GM12874 (cell line): ENCODE measurements at regions not wholly inside any gene's neighbourhood (a gene's known extent, or its start where the extent isn't known, plus 50 kb on each side); places are given as distances from the start of the nearest gene placed in this dataset.

Source experiments
- TF ChIP-seq, protein P1 (sequence below): IDR thresholded peaks from 2 replicates; pipeline ENCODE4 v1.5.1; 2011; ENCODE audit warnings: low read depth, mild to moderate bottlenecking, control low read depth, low read length, moderate library complexity; ENCODE audit not compliant: insufficient read depth

DNA sequence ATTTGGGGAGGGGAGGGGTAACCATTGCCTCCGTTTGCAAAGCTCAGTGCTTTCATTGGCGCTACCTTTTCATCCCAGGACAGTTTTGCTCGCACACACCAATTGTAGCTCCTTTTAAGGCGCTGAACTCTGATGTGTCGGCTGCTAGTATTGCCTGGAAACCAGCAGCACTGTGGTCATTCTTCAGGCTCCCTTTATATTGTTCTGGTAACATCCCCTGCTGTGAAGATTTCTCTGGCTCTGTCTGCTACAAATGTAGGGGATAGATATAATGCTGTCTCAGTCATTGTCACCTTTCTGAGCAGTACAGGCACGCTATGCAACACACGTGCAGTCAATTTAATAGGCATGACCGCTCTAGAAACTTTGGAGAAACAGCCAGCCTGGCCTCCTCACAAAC is 172.9 kb upstream of the SASH1 start:
- TF ChIP-seq, protein P1, sequence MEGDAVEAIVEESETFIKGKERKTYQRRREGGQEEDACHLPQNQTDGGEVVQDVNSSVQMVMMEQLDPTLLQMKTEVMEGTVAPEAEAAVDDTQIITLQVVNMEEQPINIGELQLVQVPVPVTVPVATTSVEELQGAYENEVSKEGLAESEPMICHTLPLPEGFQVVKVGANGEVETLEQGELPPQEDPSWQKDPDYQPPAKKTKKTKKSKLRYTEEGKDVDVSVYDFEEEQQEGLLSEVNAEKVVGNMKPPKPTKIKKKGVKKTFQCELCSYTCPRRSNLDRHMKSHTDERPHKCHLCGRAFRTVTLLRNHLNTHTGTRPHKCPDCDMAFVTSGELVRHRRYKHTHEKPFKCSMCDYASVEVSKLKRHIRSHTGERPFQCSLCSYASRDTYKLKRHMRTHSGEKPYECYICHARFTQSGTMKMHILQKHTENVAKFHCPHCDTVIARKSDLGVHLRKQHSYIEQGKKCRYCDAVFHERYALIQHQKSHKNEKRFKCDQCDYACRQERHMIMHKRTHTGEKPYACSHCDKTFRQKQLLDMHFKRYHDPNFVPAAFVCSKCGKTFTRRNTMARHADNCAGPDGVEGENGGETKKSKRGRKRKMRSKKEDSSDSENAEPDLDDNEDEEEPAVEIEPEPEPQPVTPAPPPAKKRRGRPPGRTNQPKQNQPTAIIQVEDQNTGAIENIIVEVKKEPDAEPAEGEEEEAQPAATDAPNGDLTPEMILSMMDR = no peak

DNA sequence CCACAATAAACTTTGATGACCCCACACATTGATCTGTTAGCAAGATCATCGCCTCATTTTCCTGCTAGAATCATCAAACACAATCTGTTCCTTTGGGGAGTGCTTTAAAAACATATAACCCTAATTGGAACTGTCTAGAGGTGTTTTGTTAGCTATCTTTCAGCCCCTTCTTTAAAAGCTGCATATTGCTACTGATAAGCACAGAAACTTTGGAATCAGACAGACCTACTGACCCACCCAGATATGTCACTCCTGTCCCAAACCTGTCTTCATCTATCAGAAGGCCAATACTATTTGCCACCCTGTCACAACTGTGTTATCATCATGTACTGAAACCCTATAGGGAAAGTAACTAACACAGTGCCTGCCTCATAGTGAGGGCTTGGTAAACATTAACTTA is 172.4 kb upstream of the SASH1 start:
- TF ChIP-seq, protein P1 = no peak

GRCh38 chr6:148173548-148173947 is 169.1 kb upstream of the SASH1 start:
- TF ChIP-seq, protein P1 = no peak

- TF ChIP-seq, protein P1 = no peak
Observed at GRCh38 chr6:148175550-148176188, 167.0 kb upstream of the SASH1 start.

DNA sequence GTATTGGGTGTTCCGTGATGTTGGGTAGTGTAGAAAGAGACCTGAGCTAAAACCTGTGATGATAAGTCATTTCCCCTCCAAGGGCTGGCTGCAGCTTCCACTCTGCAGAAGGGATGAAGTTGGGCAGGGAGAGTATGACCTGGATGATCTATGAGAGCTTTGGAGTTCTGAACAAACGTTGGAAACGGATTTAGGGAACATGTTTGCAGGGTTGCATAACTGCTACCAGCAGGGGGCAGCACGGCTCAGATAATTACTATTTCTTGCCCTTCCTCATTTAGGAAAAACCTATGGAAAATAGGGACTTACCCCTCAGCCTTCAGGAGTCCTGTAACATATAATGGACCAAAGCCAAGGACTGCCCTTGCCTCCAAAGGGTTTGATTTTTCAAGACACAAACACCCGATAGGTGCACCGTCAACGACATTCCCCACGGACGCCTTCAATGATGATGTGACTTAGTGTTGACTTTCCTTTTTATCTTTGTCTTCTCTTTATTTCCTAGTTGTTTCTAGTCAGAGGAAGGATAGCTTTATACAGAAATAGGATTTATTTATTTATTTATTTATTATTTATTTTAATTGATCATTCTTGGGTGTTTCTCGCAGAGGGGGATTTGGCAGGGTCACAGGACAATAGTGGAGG is 164.9 kb upstream of the SASH1 start:
- TF ChIP-seq, protein P1 = peak; percentile 74

GRCh38 chr6:148179786-148180185 is 162.9 kb upstream of the SASH1 start:
- TF ChIP-seq, protein P1 = peak; percentile 39; the same call in 1 of the 2 replicates

DNA sequence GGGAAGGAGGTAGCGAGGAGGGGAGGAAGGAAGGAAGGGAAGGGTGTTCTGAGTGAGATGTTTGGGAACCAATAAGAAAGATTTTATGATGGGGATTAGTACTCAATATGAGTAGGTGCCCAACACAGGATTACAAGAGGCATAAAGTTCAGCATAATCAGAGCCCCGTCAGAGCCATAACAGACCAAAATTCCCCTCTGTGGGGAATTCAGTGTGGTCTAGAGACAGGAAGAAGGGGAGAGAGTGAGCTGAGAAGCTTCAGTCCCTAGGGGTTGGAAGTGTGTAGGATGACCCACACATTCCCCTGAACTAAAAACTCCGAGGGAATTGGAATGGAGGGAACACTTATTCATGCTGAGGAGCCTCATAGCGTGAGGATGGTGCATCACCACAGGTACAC is 160.3 kb upstream of the SASH1 start:
- TF ChIP-seq, protein P1 = no peak
